Calu3 (cell line): ENCODE measurements at regions not wholly inside any gene's neighbourhood (a gene's known extent, or its start where the extent isn't known, plus 50 kb on each side); places are given as distances from the start of the nearest gene placed in this dataset.
"Not testable (repeated sequence)": the region's sequence is repeated elsewhere in the genome, so short reads cannot be mapped to it uniquely, and the experiment has no call there.

Experiments used
- BruUV-seq: library from RNA; stranded (reverse); fragments of 400-500 nt; replicated peaks from 2 replicates; lab custom pipeline; 2021; lab: Mats Ljungman, UMichigan
- CTCF ChIA-PET: fragments of 300-600 bp; sonication (Branson Sonifier 250); formaldehyde crosslinking; loops from one replicate; lab custom pipeline; 2022; ENCODE audit warnings: antibody characterized with exemption; lab: Charles Lee
- DNase-seq: peaks from one replicate; pipeline ENCODE4 v3.0.0; 2022
- H3K27ac Mint-ChIP-seq: one replicate; pipeline ENCODE4 v1.8.0; 2022; ENCODE audit warnings: mixed read lengths; ENCODE audit not compliant: unreplicated experiment
- H3K27me3 Mint-ChIP-seq: one replicate; pipeline ENCODE4 v1.8.0; 2022; ENCODE audit warnings: mixed read lengths; ENCODE audit not compliant: unreplicated experiment
- H3K36me3 Mint-ChIP-seq: one replicate; pipeline ENCODE4 v1.8.0; 2022; ENCODE audit warnings: mild to moderate bottlenecking, moderate library complexity, mixed read lengths; ENCODE audit not compliant: insufficient read depth, unreplicated experiment
- H3K4me1 Mint-ChIP-seq: one replicate; pipeline ENCODE4 v1.8.0; 2022; ENCODE audit warnings: mild to moderate bottlenecking, low read depth, mixed read lengths; ENCODE audit not compliant: unreplicated experiment
- H3K4me3 Mint-ChIP-seq: one replicate; pipeline ENCODE4 v1.8.0; 2022; ENCODE audit warnings: mild to moderate bottlenecking, low read depth, moderate library complexity, mixed read lengths; ENCODE audit not compliant: unreplicated experiment
- H3K9me3 Mint-ChIP-seq: one replicate; pipeline ENCODE4 v1.8.0; 2022; ENCODE audit warnings: low read depth, mixed read lengths; ENCODE audit not compliant: unreplicated experiment
- CTCF ChIP-seq: fragments of 200-600 bp; IDR thresholded peaks from one replicate; pipeline ENCODE4 v1.8.0; 2022; ENCODE audit warnings: antibody characterized with exemption; ENCODE audit not compliant: unreplicated experiment
- intact Hi-C: fragments of 100-400 bp; cut with micrococcal nuclease; formaldehyde crosslinking; loops from one replicate; pipeline ENCODE4 v1.10.0; 2022; ENCODE audit not compliant: unreplicated experiment

GRCh38 chr2:132324005-132324404 is 92.6 kb upstream of the GPR39 start:
- H3K27ac Mint-ChIP-seq, H3K27me3 Mint-ChIP-seq, intact Hi-C loops, DNase-seq, CTCF ChIA-PET, BruUV-seq, H3K9me3 Mint-ChIP-seq, H3K36me3 Mint-ChIP-seq, H3K4me3 Mint-ChIP-seq, H3K4me1 Mint-ChIP-seq: not testable (repeated sequence)

GRCh38 chr2:132332345-132333033 is 84.1 kb upstream of the GPR39 start:
- H3K36me3 Mint-ChIP-seq, H3K9me3 Mint-ChIP-seq, intact Hi-C loops, DNase-seq, H3K27me3 Mint-ChIP-seq, H3K4me1 Mint-ChIP-seq, H3K27ac Mint-ChIP-seq, H3K4me3 Mint-ChIP-seq, BruUV-seq: not testable (repeated sequence)
- CTCF ChIA-PET: interaction anchor here (0.7 kb wide), 1 partner anchor 106 kb away, joined by 4 read pairs; no protein-coding TSS in a partner anchor

- BruUV-seq, H3K4me3 Mint-ChIP-seq, H3K27me3 Mint-ChIP-seq, H3K36me3 Mint-ChIP-seq, H3K27ac Mint-ChIP-seq, CTCF ChIA-PET, H3K9me3 Mint-ChIP-seq, H3K4me1 Mint-ChIP-seq, DNase-seq, intact Hi-C loops: not testable (repeated sequence)
Measured at GRCh38 chr2:132337135-132337534, 79.5 kb upstream of the GPR39 start.

- CTCF ChIA-PET, H3K9me3 Mint-ChIP-seq, H3K4me3 Mint-ChIP-seq, intact Hi-C loops, H3K27me3 Mint-ChIP-seq, H3K27ac Mint-ChIP-seq, BruUV-seq, H3K36me3 Mint-ChIP-seq, DNase-seq, H3K4me1 Mint-ChIP-seq: not testable (repeated sequence)
Measured at GRCh38 chr2:132337844-132338243, 78.8 kb upstream of the GPR39 start.

- Mint-ChIP-seq H3K4me3 (peak overlapping the region; percentile 78), H3K36me3 (peaks cover 13% of the 10 kb centered on the region), H3K27ac (peak overlapping the region; percentile 32)
- H3K4me1 Mint-ChIP-seq, BruUV-seq, H3K27me3 Mint-ChIP-seq, CTCF ChIA-PET, H3K9me3 Mint-ChIP-seq: not testable (repeated sequence)
- DNase-seq: peak; percentile 81
- intact Hi-C loops: loop anchor here (5.0 kb wide), 1 partner anchor 70 kb away; the partner anchor contains the start of gene GPR39
Measured at GRCh38 chr2:132347041-132347780, 69.4 kb upstream of the GPR39 start.

GRCh38 chr2:132349092-132349687 is 67.4 kb upstream of the GPR39 start:
- TF ChIP-seq CTCF: peak; percentile 66
- H3K36me3 Mint-ChIP-seq: peaks cover 20% of the 10 kb centered on the region
- not testable (repeated sequence) for H3K9me3 Mint-ChIP-seq, BruUV-seq, H3K27ac Mint-ChIP-seq, H3K4me3 Mint-ChIP-seq, H3K4me1 Mint-ChIP-seq, H3K27me3 Mint-ChIP-seq
- intact Hi-C loops: loop anchor here (1.0 to 5.0 kb wide), 2 partner anchors 68 to 100 kb away; partner anchors contain the start of gene GPR39
- DNase-seq: peak; percentile 60
- CTCF ChIA-PET: interaction anchor here (0.5 to 1.5 kb wide), 11 partner anchors 21 to 1741 kb away, joined by 3 to 13 read pairs (median 5); partner anchors contain the start of gene GPR39

- H3K27me3 Mint-ChIP-seq, H3K4me1 Mint-ChIP-seq, DNase-seq, intact Hi-C loops, BruUV-seq, H3K9me3 Mint-ChIP-seq, H3K27ac Mint-ChIP-seq, H3K4me3 Mint-ChIP-seq: not testable (repeated sequence)
- H3K36me3 Mint-ChIP-seq: peaks cover 18% of the 10 kb centered on the region
- CTCF ChIA-PET: interaction anchor here (0.8 kb wide), 1 partner anchor 70 kb away, joined by 3 read pairs; no protein-coding TSS in a partner anchor
Measured at GRCh38 chr2:132351668-132352067, 64.9 kb upstream of the GPR39 start.

- intact Hi-C loops, H3K4me1 Mint-ChIP-seq, H3K36me3 Mint-ChIP-seq, H3K27me3 Mint-ChIP-seq, BruUV-seq, H3K27ac Mint-ChIP-seq, H3K9me3 Mint-ChIP-seq: not testable (repeated sequence)
- peak overlapping the region; percentile 76 for H3K4me3 Mint-ChIP-seq
- DNase-seq: peak; percentile 84
- CTCF ChIA-PET: interaction anchor here (0.6 to 1.7 kb wide), 7 partner anchors 22 to 317 kb away, joined by 3 to 6 read pairs (median 3); partner anchors contain the start of gene GPR39
Measured at GRCh38 chr2:132352481-132353001, 64.1 kb upstream of the GPR39 start.
